GM20431 (cell line): ENCODE measurements at regions not wholly inside any gene's neighbourhood (a gene's known extent, or its start where the extent isn't known, plus 50 kb on each side); places are given as distances from the start of the nearest gene placed in this dataset.

Experiments used
- in situ Hi-C: fragments of 300-500 bp; cut with MseI, MboI; formaldehyde crosslinking; loops from one replicate; pipeline ENCODE4 v1.15.0; 2020; ENCODE audit warnings: low sequenced_read_pairs; ENCODE audit not compliant: unreplicated experiment

DNA sequence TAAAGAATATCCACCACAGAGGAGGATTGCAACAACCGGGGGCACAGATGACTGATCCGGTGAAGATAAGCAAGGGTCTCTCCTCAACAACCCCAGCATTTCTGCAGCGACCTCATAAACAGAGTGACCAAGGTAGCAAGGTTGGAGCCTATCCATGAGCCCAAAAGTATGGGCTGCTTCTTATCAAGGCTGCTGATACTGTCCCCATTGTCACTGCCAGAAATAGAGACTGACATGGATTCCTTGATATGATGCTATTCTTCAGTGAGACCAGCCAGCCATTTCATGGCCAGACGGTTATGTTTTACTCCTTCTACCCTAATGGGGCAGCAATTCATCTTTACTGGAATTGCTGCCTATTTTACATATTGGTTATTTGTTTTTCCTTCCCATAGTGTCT lies 61.9 kb upstream of the ARHGAP5 start:
- in situ Hi-C loops = no loop called here

- in situ Hi-C loops = no loop called here
Measured at GRCh38 chr14:32017587-32017986, 59.5 kb upstream of the ARHGAP5 start.

GRCh38 chr14:32018391-32019092 lies 58.6 kb upstream of the ARHGAP5 start:
- in situ Hi-C loops = no loop called here

DNA sequence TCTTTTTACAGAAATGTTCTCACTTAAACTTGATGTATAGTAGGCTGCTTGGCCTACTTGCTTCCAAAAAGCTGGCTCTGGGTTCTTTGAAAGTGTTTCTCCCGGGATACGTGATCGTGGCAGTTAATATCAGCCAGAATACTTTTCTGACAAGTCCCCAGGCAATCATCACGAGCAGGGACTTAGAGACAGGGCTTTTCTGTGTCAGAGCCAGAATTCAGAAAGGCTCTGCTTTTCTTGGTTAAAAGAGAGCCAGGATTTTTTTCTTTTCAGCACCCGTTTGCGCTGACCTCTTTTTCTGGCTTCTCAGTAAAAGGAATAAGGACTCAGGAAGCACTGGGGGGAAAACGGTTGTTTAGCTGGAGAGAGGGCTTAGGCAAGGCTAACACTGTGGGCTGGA lies 57.8 kb upstream of the ARHGAP5 start:
- in situ Hi-C loops = no loop called here

DNA sequence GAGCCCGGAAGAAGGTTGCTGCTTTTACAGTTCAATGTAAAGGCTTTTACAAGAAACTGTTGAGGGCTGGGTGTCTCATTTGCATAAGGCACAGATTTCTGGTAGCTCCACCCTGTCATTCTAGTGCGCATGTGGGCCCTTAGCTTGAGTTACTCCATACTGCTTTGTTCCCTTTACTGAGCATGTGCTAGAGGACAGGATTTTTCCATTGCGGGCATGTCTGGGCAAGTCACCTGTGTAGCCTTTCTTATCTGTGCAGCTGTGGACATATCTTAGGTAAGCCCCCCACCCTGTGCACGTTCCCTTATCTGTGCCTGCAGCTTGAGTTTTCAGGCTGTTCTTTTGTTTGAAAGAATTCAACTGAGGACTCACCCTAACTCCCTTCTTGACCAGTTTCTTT lies 56.2 kb upstream of the ARHGAP5 start:
- in situ Hi-C loops = no loop called here

DNA sequence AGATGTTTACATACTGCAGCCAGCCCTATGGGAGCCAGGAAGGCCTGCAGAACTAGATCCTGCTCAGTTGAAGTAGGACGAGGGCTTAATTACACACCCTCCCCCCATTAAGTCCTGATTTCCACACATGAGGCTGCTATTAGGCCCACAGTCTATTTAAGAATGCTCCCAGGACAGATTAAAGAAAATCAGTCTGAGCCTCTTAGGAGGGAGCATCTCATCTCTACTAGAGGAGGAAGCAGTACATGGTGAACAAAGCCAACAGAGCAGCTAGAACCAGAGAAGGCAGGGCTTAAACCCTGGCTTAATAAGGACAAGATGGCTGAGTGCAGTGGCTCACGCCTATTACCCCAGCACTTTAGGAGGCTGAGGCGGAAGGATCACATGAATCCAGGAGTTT lies 55.8 kb upstream of the ARHGAP5 start:
- in situ Hi-C loops = no loop called here

- in situ Hi-C loops = no loop called here
Measured at GRCh38 chr14:32022525-32022924, 54.6 kb upstream of the ARHGAP5 start.

DNA sequence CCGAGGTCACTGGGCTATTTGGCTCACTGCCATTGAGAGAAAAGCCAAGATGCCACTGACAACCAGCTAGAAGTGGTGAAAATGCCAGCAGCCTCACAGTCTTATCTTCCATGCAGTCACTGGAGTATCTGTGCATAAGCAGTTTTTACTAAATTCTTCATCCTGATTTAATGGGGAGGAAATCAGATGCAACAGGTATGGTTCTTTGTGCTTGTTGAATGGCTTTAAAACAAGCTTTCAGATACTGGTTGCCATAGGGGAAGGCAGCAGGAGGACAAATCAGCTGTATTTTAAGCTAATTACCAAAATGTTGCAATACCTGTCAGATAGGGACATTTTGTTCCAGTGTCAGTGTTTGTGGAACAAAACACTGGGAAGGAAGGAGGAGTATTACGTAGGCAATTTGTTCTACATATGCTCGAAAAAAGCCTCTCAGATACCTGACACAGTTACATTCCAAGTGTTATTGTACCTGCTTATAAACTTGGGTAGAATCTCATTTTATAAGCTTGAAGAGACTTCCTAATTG lies 54.1 kb upstream of the ARHGAP5 start:
- in situ Hi-C loops = no loop called here

DNA sequence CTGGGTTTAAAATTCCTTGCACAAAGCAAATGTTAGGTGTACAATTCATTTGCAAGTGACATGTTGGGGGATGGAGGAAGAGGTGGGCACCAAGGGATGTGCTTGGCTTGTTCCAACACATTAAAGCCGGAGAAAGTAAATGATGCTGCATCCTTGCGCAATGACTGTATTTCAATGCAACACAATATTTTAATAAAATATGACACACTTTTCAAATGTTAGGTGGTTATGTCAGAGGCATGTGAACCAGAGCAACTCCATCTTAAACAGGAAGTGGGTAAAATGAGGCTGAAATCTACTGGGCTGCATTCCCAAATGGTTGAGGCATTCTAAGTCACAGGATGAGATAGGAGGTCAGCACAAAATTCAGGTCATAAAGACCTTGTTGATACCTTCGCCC lies 53.6 kb upstream of the ARHGAP5 start:
- in situ Hi-C loops = no loop called here

DNA sequence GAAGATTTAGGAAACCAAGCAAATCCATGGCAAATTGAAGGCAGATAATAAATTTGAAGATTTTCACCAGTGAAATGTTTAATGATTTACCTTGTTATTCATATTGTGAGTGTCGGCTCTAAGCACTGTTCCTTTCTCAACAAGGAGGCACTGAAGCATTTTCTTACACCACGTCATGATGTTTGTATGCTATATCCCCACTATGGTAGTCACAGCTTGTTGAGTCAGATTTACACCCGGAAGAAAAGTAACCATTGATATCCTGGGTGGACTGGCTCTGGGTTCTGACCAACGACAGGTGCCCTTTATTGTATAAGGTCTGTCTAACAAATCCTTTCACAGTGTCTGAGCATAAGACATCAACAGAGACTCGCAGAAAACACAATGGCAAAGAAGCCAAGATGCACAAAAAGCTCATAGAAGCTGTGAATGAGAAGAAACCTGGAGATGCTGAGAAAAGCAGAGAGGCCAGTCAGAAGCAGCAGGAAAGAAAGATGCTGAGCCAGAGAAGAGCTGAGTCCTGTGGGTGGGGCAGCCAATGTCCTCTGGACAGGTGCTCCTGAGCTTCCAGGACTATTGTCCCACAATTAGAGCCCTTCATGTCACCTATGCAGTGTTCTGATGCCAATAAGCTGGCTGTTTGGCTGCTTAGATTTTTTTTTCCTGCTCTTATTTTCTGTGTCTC lies 49.7 kb upstream of the ARHGAP5 start:
- in situ Hi-C loops = no loop called here
